ENCODE measurements at regions not wholly inside any gene's neighbourhood (a gene's known extent, or its start where the extent isn't known, plus 50 kb on each side); places are given as distances from the start of the nearest gene placed in this dataset.

DNA sequence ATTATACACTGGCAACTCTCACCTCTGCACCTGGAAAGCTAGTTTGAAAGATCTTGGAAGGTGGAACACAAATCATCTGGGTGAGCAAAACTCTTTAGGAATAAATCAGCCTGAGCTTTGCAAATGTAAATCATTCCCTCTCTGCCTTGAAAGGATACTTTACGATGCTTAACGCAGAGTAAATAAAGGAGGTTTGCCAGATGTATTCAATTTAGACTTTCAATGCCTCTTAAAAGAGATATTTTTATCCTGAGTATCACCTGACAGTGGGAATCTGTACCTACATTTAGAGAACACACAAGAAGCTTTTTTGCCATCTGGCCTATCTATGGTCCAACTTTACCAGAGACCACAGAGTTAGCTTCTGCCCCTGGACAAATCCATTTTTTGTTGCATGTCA is 983.2 kb upstream of the CDH2 start:
- ChIA-PET CTCF (ENCODE audit: partially characterized antibody) (interaction anchor here (0.9 to 1.6 kb wide), 2 partner anchors 31 to 90 kb away, joined by 3 to 4 read pairs; no protein-coding TSS in a partner anchor), POLR2A (ENCODE audit: partially characterized antibody) (no interaction called here)
- Histone ChIP-seq H3K9me3 (ENCODE audit: insufficient read depth in 2 of 2, low read depth in 1 of 2, low read length in 1 of 2) (no peaks in the 10 kb centered on the region), H3K9ac (replicated peaks in 1 of 4; ENCODE audit: extremely low read depth in 1 of 4, low read depth in 3 of 4, low read length in 3 of 4) (no peak overlapping the region), H3K4ac (replicated peaks; ENCODE audit: insufficient read length, low read depth, low read length) (no peak overlapping the region), H2BK120ac (replicated peaks; ENCODE audit: low read depth, low read length) (no peak overlapping the region), H3K79me2 (ENCODE audit: control insufficient read depth in 1 of 2, insufficient read depth in 2 of 2, low read length in 2 of 2) (no peaks in the 10 kb centered on the region), H4K5ac (ENCODE audit: insufficient read length, low read depth, low read length) (no peak overlapping the region), H4K91ac (replicated peaks; ENCODE audit: insufficient read length, low read length) (no peak overlapping the region), H3K36me3 (ENCODE audit: control insufficient read depth in 2 of 4, insufficient read depth in 4 of 4, low read length in 3 of 4) (no peaks in the 10 kb centered on the region), H3K27ac (ENCODE audit: low read depth, low read length) (no peak overlapping the region), H3K4me1 (replicated peaks in 1 of 4; ENCODE audit: control insufficient read depth in 3 of 4, insufficient read depth in 4 of 4, low read length in 3 of 4) (peaks cover 0 to 6% (median 0%) of the 10 kb centered on the region in 4 experiments; a peak in 1 of 7 replicates), H4K8ac (ENCODE audit: extremely low read depth, insufficient read depth, low read length) (no peak overlapping the region), H3K79me1 (ENCODE audit: low read depth, low read length) (no peaks in the 10 kb centered on the region), H3K23me2 (ENCODE audit: low read depth, low read length) (no peaks in the 10 kb centered on the region), H3K14ac (ENCODE audit: insufficient read length) (no peak overlapping the region), H3K4me3 (ENCODE audit: extremely low read depth in 1 of 4, insufficient read depth in 2 of 4, low read depth in 3 of 4, low read length in 4 of 4) (peak overlapping the region in 1 of 4 experiments; percentile 16; a peak in 1 of 8 replicates), H2BK15ac (ENCODE audit: low read length) (no peak overlapping the region), H2BK12ac (ENCODE audit: low read depth, low read length) (no peak overlapping the region), H3K18ac (ENCODE audit: extremely low read depth, low read length) (no peak overlapping the region), H2BK5ac (ENCODE audit: low read depth, low read length) (no peak overlapping the region; the same call in 1 of the 2 replicates), H2AK5ac (ENCODE audit: low read depth, low read length) (no peak overlapping the region), H3K56ac (replicated peaks; ENCODE audit: insufficient read length, low read depth, low read length) (no peak overlapping the region), H4K20me1 (replicated peaks in 1 of 2; ENCODE audit: control insufficient read depth in 1 of 2, insufficient read depth in 2 of 2, low read length in 2 of 2) (no peaks in the 10 kb centered on the region), H2AFZ (ENCODE audit: low read length) (0 out of 2 replicates have a peak overlapping the region, but pooled peaks have one; percentile 42), H3K27me3 (replicated peaks in 1 of 4; ENCODE audit: control insufficient read depth in 3 of 4, extremely low read depth in 1 of 4, insufficient read depth in 3 of 4, low read length in 3 of 4) (no peaks in the 10 kb centered on the region), H2BK20ac (ENCODE audit: low read length) (no peak overlapping the region), H3K4me2 (ENCODE audit: insufficient read depth in 1 of 2, low read depth in 2 of 2, low read length in 2 of 2) (peak overlapping the region; percentile 20 to 30; a peak in 3 of 4 replicates), H3K23ac (ENCODE audit: insufficient read length) (no peak overlapping the region)
- no peak for FAIRE-seq
- no peak for TF ChIP-seq JUN (IDR thresholded peaks at IDR 0.05; ENCODE audit: low read depth, low read length)
- no peak for TF ChIP-seq POLR2A (IDR thresholded peaks at IDR 0.05; ENCODE audit: control extremely low read depth in 1 of 2, low read depth in 2 of 2, low read length in 2 of 2)
- TF ChIP-seq HDAC6 (IDR thresholded peaks at IDR 0.05; ENCODE audit: low read depth, low read length): no peak
- no peak for DNase-seq (ENCODE audit: low read depth in 1 of 2, low spot score in 2 of 2)
- WGBS, 2 experiments (ENCODE audit: extremely low coverage in 1 of 2, insufficient coverage in 1 of 2, insufficient read length in 1 of 2, insufficient replicate concordance in 2 of 2, low coverage in 1 of 2, low lambda C conversion rate in 2 of 2, missing lambda C conversion rate in 1 of 2): 17% methylated on average over 2 of the region's 2 CpGs; no CpG with 5 or more reads in 1 of the 2 experiments
